ENCODE measurements at regions not wholly inside any gene's neighbourhood (a gene's known extent, or its start where the extent isn't known, plus 50 kb on each side); places are given as distances from the start of the nearest gene placed in this dataset.

GRCh38 chr15:39486621-39487457 is 94.0 kb upstream of the THBS1 start:
- TF ChIP-seq CTCF (IDR thresholded peaks at IDR 0.05; ENCODE audit: extremely low read depth in 1 of 2, insufficient read depth in 1 of 2, low read depth in 1 of 2, low read length in 2 of 2) (no peak), EZH2 (IDR thresholded peaks at IDR 0.05; ENCODE audit: borderline replicate concordance, low read depth, low read length, severe bottlenecking) (no peak), MYC (IDR thresholded peaks at IDR 0.05; ENCODE audit: low read depth, low read length) (no peak)

All from endothelial cell of umbilical vein (primary cell).